Lower leg skin (tissue), 3 donors: ENCODE measurements at regions not wholly inside any gene's neighbourhood (a gene's known extent, or its start where the extent isn't known, plus 50 kb on each side); places are given as distances from the start of the nearest gene placed in this dataset.

Source experiments
- CTCF ChIP-seq, 3 donors: fragments of 450-650 bp; IDR thresholded peaks; one replicate each; pipeline ENCODE4 v1.5.1; 2016; ENCODE audit warnings: antibody characterized with exemption in 3 of 3, mild to moderate bottlenecking in 3 of 3, moderate library complexity in 2 of 3
- POLR2A ChIP-seq, 2 donors: fragments of 450-650 bp; IDR thresholded peaks; one replicate each; pipeline ENCODE4 v1.6.1; 2016 to 2017; ENCODE audit warnings: antibody characterized with exemption in 2 of 2, mild to moderate bottlenecking in 1 of 2, moderate library complexity in 1 of 2

DNA sequence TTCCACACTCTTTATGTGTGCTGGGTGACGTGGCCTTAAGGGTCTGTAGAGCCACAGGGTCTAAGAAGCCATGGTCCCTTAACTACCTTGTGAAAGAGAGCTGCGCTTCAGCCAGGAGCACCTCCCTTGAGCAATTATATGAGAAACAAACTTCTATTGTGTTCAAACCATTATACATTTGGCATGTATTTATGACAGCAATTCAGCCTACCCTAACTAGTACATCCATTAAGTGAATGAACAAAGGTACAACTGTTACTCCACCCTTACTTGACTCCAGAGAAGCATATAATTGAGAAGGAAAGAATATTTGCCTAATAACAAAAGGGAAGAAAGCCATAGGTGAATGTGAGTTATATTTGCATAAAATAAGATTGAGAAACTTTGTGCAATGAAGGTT lies 69.8 kb upstream of the BOC start:
- no peak for TF ChIP-seq CTCF (IDR thresholded peaks at IDR 0.05)
- no peak for TF ChIP-seq POLR2A (IDR thresholded peaks at IDR 0.05)
